Smooth muscle cell (in vitro differentiated cells): ENCODE measurements at regions not wholly inside any gene's neighbourhood (a gene's known extent, or its start where the extent isn't known, plus 50 kb on each side); places are given as distances from the start of the nearest gene placed in this dataset.
"Not testable (repeated sequence)": the region's sequence is repeated elsewhere in the genome, so short reads cannot be mapped to it uniquely, and the experiment has no call there.

Experiments used
- DNase-seq: peaks from one replicate; lab custom pipeline; 2025; ENCODE audit not compliant: unreplicated experiment; lab: John Stamatoyannopoulos, UW
- H2AFZ ChIP-seq: fragments of 200-600 bp; sonication (generic); 2 replicates; pipeline ENCODE4 v1.6.0; 2016; ENCODE audit warnings: antibody characterized with exemption, low read depth, mild to moderate bottlenecking
- H3F3A ChIP-seq: fragments of 200-600 bp; sonication (generic); 2 replicates; pipeline ENCODE4 v1.6.0; 2017; ENCODE audit warnings: antibody characterized with exemption, low read depth
- H3K27ac ChIP-seq: fragments of 200-600 bp; sonication (generic); 2 replicates; pipeline ENCODE4 v1.5.1; 2016; ENCODE audit warnings: low read depth, mild to moderate bottlenecking
- H3K27me3 ChIP-seq: fragments of 200-600 bp; sonication (generic); 2 replicates; pipeline ENCODE4 v1.6.1; 2016; ENCODE audit warnings: low read depth, mild to moderate bottlenecking
- H3K36me3 ChIP-seq: fragments of 200-600 bp; sonication (generic); 2 replicates; pipeline ENCODE4 v1.5.1; 2016; ENCODE audit warnings: low read depth
- H3K4me1 ChIP-seq: fragments of 200-600 bp; sonication (generic); 2 replicates; pipeline ENCODE4 v1.5.1; 2016; ENCODE audit warnings: low read depth
- H3K4me2 ChIP-seq: fragments of 200-600 bp; sonication (generic); 2 replicates; pipeline ENCODE4 v1.6.0; 2016; ENCODE audit warnings: mild to moderate bottlenecking
- H3K4me3 ChIP-seq: fragments of 200-600 bp; sonication (generic); 2 replicates; pipeline ENCODE4 v1.5.1; 2016; ENCODE audit warnings: mild to moderate bottlenecking
- H3K79me2 ChIP-seq: fragments of 200-600 bp; sonication (generic); 2 replicates; pipeline ENCODE4 v1.6.0; 2016; ENCODE audit warnings: low read depth, mild to moderate bottlenecking
- H3K9ac ChIP-seq: fragments of 200-600 bp; sonication (generic); 2 replicates; pipeline ENCODE4 v1.6.0; 2016; ENCODE audit warnings: low read depth
- H3K9me3 ChIP-seq: fragments of 200-600 bp; sonication (generic); replicated peaks from 2 replicates; pipeline ENCODE4 v1.5.1; 2016; ENCODE audit warnings: low read depth
- H4K20me1 ChIP-seq: fragments of 200-600 bp; sonication (generic); 2 replicates; pipeline ENCODE4 v1.6.0; 2016; ENCODE audit warnings: low read depth
- WGBS: methylation state at CpG from one replicate; pipeline ENCODE4 v1.1.7; 2016; ENCODE audit warnings: low lambda C conversion rate; 5-methylcytosine and 5-hydroxymethylcytosine counted together
- TF ChIP-seq, protein P1 (sequence below): fragments of 200-600 bp; sonication (generic); IDR thresholded peaks from 2 replicates; pipeline ENCODE4 v1.5.1; 2017; ENCODE audit warnings: borderline replicate concordance, mild to moderate bottlenecking, antibody characterized with exemption; ENCODE audit not compliant: insufficient read depth, poor library complexity, severe bottlenecking

DNA sequence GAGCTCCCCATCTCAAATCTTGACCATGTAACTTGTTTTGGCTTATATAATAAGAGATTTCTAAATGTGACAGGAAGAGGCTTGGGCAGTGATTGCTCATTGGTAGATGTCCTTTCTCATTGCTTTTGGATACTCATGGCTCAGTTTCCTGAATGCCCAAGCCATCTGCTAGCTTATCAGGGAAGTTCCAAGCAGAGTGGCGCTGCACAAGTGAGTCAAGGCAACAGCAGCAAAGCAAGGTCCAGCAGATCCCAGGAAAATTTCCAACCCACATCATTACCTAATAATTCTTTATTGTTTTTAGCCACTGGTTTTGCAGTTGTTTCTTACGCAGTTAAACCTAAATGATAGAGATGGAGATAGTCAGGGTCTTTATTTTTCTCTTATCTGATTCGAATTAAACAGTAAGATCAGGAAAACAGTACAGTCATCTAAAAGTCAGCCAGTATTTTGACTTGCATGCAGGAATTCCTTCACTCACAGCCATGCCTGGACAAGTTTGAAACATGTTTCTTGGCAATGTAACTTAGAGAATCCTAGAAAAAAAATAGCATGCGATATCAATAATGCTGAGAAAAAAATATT lies 349.7 kb upstream of the TMEFF2 start:
- WGBS: 50% methylated on average over 4 of the region's 4 CpGs
- H3K27ac ChIP-seq: peak overlapping the region; percentile 78
- DNase-seq: no peak

DNA sequence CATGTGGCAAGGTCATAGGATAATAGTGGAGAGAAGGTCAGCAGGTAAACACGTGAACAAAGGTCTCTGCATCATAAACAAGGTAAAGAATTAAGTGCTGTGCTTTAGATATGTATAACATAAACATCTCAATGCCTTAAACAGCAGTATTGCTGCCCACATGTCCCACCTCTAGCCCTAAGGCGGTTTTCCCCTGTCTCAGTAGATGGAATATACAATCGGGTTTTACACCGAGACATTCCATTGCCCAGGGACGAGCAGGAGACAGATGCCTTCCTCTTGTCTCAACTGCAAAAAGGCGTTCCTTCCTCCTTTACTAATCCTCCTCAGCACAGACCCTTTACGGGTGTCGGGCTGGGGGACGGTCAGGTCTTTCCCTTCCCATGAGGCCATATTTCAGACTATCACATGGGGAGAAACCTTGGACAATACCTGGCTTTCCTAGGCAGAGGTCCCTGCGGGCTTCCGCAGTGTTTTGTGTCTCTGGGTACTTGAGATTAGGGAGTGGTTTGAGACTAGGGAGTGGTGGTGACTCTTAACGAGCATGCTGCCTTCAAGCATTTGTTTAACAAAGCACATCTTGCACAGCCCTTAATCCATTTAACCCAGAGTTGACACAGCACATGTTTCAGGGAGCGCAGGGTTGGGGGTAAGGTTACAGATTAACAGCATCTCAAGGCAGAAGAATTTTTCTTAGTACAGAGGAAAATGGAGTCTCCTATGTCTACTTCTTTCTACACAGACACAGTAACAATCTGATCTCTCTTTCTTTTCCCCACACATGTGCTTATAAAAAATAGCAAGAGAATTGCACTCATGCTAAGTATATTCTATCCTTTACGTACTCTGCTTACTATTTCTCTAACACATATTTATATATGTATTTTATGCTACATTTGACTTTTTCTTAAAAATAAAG lies 347.7 kb upstream of the TMEFF2 start:
- Histone ChIP-seq H3K4me2 (peak overlapping the region; percentile 61), H3K4me3 (peak overlapping the region; percentile 19), H3K4me1 (peaks cover 22% of the 10 kb centered on the region), H2AFZ (peak overlapping the region; percentile 59)
- not testable (repeated sequence) for H3F3A ChIP-seq, H3K9me3 ChIP-seq, DNase-seq, H3K36me3 ChIP-seq, H3K27ac ChIP-seq, H3K9ac ChIP-seq, H4K20me1 ChIP-seq, H3K79me2 ChIP-seq, H3K27me3 ChIP-seq
- WGBS: 20% methylated on average over 14 of the region's 14 CpGs

More for the DNA sequence above, 349.7 kb upstream of the TMEFF2 start:
- H3K79me2 ChIP-seq: no peaks in the 10 kb centered on the region
- H3K36me3 ChIP-seq: no peaks in the 10 kb centered on the region
- TF ChIP-seq, protein P1, sequence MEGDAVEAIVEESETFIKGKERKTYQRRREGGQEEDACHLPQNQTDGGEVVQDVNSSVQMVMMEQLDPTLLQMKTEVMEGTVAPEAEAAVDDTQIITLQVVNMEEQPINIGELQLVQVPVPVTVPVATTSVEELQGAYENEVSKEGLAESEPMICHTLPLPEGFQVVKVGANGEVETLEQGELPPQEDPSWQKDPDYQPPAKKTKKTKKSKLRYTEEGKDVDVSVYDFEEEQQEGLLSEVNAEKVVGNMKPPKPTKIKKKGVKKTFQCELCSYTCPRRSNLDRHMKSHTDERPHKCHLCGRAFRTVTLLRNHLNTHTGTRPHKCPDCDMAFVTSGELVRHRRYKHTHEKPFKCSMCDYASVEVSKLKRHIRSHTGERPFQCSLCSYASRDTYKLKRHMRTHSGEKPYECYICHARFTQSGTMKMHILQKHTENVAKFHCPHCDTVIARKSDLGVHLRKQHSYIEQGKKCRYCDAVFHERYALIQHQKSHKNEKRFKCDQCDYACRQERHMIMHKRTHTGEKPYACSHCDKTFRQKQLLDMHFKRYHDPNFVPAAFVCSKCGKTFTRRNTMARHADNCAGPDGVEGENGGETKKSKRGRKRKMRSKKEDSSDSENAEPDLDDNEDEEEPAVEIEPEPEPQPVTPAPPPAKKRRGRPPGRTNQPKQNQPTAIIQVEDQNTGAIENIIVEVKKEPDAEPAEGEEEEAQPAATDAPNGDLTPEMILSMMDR: no peak
- H2AFZ ChIP-seq: peak overlapping the region; percentile 80
- H4K20me1 ChIP-seq: no peaks in the 10 kb centered on the region
- no peaks in the 10 kb centered on the region for H3F3A ChIP-seq
- H3K27me3 ChIP-seq: peaks cover 5% of the 10 kb centered on the region
- peak overlapping the region; percentile 59 for H3K4me2 ChIP-seq
- no peak overlapping the region for H3K4me3 ChIP-seq
- H3K4me1 ChIP-seq: peaks cover 22% of the 10 kb centered on the region
- no peaks in the 10 kb centered on the region for H3K9me3 ChIP-seq
- H3K9ac ChIP-seq: peak overlapping the region; percentile 49

DNA sequence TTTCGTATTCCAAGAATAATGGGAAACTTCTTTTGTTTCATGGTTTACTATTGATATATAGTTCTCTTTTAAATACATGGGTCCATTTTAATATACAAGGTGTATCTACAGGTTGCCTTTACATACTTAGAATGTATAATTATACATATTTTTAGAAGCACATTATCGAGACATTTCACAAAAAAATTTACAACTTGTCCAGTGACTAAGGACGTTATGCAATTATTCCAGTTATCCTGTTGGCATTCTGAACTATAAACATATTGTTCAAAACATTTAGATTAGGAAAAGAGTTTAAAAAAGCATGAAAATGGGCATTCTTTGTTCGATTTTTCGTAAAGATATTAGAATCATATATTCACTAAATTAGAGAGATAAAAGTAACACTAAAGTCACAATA lies 344.6 kb upstream of the TMEFF2 start:
- Histone ChIP-seq H3K36me3 (no peaks in the 10 kb centered on the region), H3K9me3 (no peaks in the 10 kb centered on the region), H3K79me2 (no peaks in the 10 kb centered on the region), H3K4me3 (no peak overlapping the region), H4K20me1 (no peaks in the 10 kb centered on the region), H3F3A (no peaks in the 10 kb centered on the region), H3K27me3 (peaks cover 5% of the 10 kb centered on the region), H2AFZ (no peak overlapping the region), H3K9ac (no peak overlapping the region), H3K27ac (no peak overlapping the region), H3K4me1 (peaks cover 26% of the 10 kb centered on the region), H3K4me2 (no peak overlapping the region)
- no peak for DNase-seq
- TF ChIP-seq, protein P1: no peak
- WGBS: 70% methylated on average over 5 of the region's 5 CpGs

DNA sequence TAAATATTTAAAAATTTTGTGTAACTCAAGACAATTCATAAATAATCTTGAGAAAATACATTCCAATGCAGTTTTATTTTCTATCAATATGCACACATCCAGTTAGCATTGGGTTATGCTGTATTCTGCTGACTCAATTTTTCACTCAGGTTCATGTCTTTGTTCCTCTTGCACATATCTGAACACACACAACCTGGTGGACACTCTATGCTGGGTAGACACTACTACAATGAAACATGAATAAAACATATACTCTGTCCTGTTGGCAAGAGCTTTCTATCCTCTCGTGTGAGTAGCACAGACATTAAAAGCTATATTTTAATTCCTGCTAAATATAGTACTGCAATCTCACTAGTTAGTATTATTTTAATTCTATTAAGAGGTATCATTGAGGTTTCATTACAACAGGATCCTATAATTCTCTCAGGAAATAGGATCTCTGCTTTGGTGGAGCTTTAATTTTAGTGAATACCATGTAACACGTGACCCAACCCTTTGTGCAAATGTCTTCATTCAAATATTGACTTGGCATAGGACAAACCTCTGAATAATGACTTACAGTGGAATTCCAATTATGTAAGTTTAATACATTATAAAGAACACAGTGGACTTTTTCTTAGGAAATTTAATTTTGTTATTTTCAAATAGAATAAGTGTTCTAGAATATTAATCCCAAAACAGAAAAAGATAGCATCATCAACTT lies 342.3 kb upstream of the TMEFF2 start:
- H3K36me3 ChIP-seq: no peaks in the 10 kb centered on the region
- peaks cover 13% of the 10 kb centered on the region for H3K4me1 ChIP-seq
- no peaks in the 10 kb centered on the region for H4K20me1 ChIP-seq
- no peak overlapping the region for H3K4me2 ChIP-seq
- no peak overlapping the region for H3K9ac ChIP-seq
- no peak overlapping the region for H2AFZ ChIP-seq
- DNase-seq: no peak
- WGBS: 82% methylated on average over 2 of the region's 2 CpGs
- H3K4me3 ChIP-seq: no peak overlapping the region
- TF ChIP-seq, protein P1: no peak
- no peak overlapping the region for H3K27ac ChIP-seq
- no peaks in the 10 kb centered on the region for H3K79me2 ChIP-seq
- no peaks in the 10 kb centered on the region for H3K9me3 ChIP-seq
- H3F3A ChIP-seq: no peaks in the 10 kb centered on the region
- peaks cover 5% of the 10 kb centered on the region for H3K27me3 ChIP-seq
